ENCODE measurements at regions not wholly inside any gene's neighbourhood (a gene's known extent, or its start where the extent isn't known, plus 50 kb on each side); places are given as distances from the start of the nearest gene placed in this dataset.

GRCh38 chr13:60645676-60646075 is 248.7 kb downstream of the TDRD3 start:
- no peak overlapping the region for H3K4me2 ChIP-seq
- no peak overlapping the region for H3K27ac ChIP-seq
- no peaks in the 10 kb centered on the region for H3F3A ChIP-seq (ENCODE audit: insufficient read depth, low read depth)
- no peaks in the 10 kb centered on the region for H3K79me2 ChIP-seq (ENCODE audit: low read depth)
- intact Hi-C loops (cut with micrococcal nuclease; ENCODE audit: unreplicated experiment) = no loop called here
- H3K27me3 ChIP-seq (ENCODE audit: insufficient read depth, low read depth) = no peaks in the 10 kb centered on the region
- 0 out of 2 replicates have a peak overlapping the region, but pooled peaks have one; percentile 5 for H2AFZ ChIP-seq
- no peak for DNase-seq
- H3K9me2 ChIP-seq (ENCODE audit: insufficient read depth) = no peaks in the 10 kb centered on the region
- BruUV-seq (replicated peaks) = no TSS peak
- no peaks in the 10 kb centered on the region for H4K20me1 ChIP-seq (ENCODE audit: insufficient read depth)
- no peaks in the 10 kb centered on the region for H3K9me3 ChIP-seq (ENCODE audit: insufficient read depth, low read depth)
- ChIA-PET POLR2A (ENCODE audit: unreplicated experiment) (no interaction called here), CTCF (no interaction called here)
- no peaks in the 10 kb centered on the region for H3K4me1 ChIP-seq (replicated peaks; ENCODE audit: insufficient read depth)
- no peaks in the 10 kb centered on the region for H3K36me3 ChIP-seq (ENCODE audit: low read depth)
- TF ChIP-seq EZH2 (IDR thresholded peaks at IDR 0.05; ENCODE audit: low read depth) (no peak), CTCF (conservative IDR thresholded peaks at IDR 0.05) (no peak)
- no peak overlapping the region for H3K4me3 ChIP-seq

- Histone ChIP-seq H3K79me2 (ENCODE audit: low read depth) (no peaks in the 10 kb centered on the region), H4K20me1 (ENCODE audit: insufficient read depth) (no peaks in the 10 kb centered on the region), H3K27ac (no peak overlapping the region), H3K4me3 (no peak overlapping the region), H3F3A (ENCODE audit: insufficient read depth, low read depth) (no peaks in the 10 kb centered on the region), H3K36me3 (ENCODE audit: low read depth) (no peaks in the 10 kb centered on the region), H2AFZ (no peak overlapping the region), H3K4me2 (no peak overlapping the region), H3K9me3 (ENCODE audit: insufficient read depth, low read depth) (no peaks in the 10 kb centered on the region; the same call in 1 of the 2 replicates), H3K4me1 (replicated peaks; ENCODE audit: insufficient read depth) (no peaks in the 10 kb centered on the region), H3K9me2 (ENCODE audit: insufficient read depth) (no peaks in the 10 kb centered on the region), H3K27me3 (ENCODE audit: insufficient read depth, low read depth) (no peaks in the 10 kb centered on the region)
- POLR2A ChIA-PET (ENCODE audit: unreplicated experiment) = no interaction called here
- TF ChIP-seq EZH2 (IDR thresholded peaks at IDR 0.05; ENCODE audit: low read depth) (no peak), CTCF (conservative IDR thresholded peaks at IDR 0.05) (no peak)
- DNase-seq = no peak
- intact Hi-C loops (cut with micrococcal nuclease; ENCODE audit: unreplicated experiment) = no loop called here
- no TSS peak for BruUV-seq (replicated peaks)
- CTCF ChIA-PET = no interaction called here
Measured at GRCh38 chr13:60642552-60642951, 245.5 kb downstream of the TDRD3 start.

GRCh38 chr13:60629158-60629557 is 232.1 kb downstream of the TDRD3 start:
- Histone ChIP-seq H3K27me3 (ENCODE audit: insufficient read depth, low read depth) (peaks cover 3% of the 10 kb centered on the region; the same call in 1 of the 2 replicates), H3K9me3 (ENCODE audit: insufficient read depth, low read depth) (no peaks in the 10 kb centered on the region), H4K20me1 (ENCODE audit: insufficient read depth) (no peaks in the 10 kb centered on the region), H3K36me3 (ENCODE audit: low read depth) (no peaks in the 10 kb centered on the region), H3F3A (ENCODE audit: insufficient read depth, low read depth) (no peaks in the 10 kb centered on the region), H3K9me2 (ENCODE audit: insufficient read depth) (no peaks in the 10 kb centered on the region), H3K27ac (no peak overlapping the region), H3K4me2 (no peak overlapping the region), H3K4me1 (replicated peaks; ENCODE audit: insufficient read depth) (no peaks in the 10 kb centered on the region), H2AFZ (no peak overlapping the region), H3K4me3 (no peak overlapping the region), H3K79me2 (ENCODE audit: low read depth) (no peaks in the 10 kb centered on the region)
- no peak for DNase-seq
- TF ChIP-seq CTCF (conservative IDR thresholded peaks at IDR 0.05) (no peak), EZH2 (IDR thresholded peaks at IDR 0.05; ENCODE audit: low read depth) (no peak)
- ChIA-PET CTCF (no interaction called here), POLR2A (ENCODE audit: unreplicated experiment) (no interaction called here)
- intact Hi-C loops (cut with micrococcal nuclease; ENCODE audit: unreplicated experiment) = no loop called here
- BruUV-seq (replicated peaks) = no TSS peak
